OCI-M2 (cell line): ENCODE measurements at regions not wholly inside any gene's neighbourhood (a gene's known extent, or its start where the extent isn't known, plus 50 kb on each side); places are given as distances from the start of the nearest gene placed in this dataset.
"Not testable (repeated sequence)": the region's sequence is repeated elsewhere in the genome, so short reads cannot be mapped to it uniquely, and the experiment has no call there.

ENCODE experiments used
- DNase-seq: peaks from one replicate; lab custom pipeline; 2025; ENCODE audit not compliant: unreplicated experiment; lab: John Stamatoyannopoulos, UW

GRCh38 chr12:91767237-91767636 lies 378.4 kb downstream of the BTG1 start:
- DNase-seq: no peak

- DNase-seq: no peak
These were observed 379.2 kb downstream of the BTG1 start for GRCh38 chr12:91766454-91766853.

- DNase-seq: no peak
These were observed 381.8 kb downstream of the BTG1 start for GRCh38 chr12:91763654-91764370.

GRCh38 chr12:91753649-91754048 lies 392.0 kb downstream of the BTG1 start:
- no peak for DNase-seq

GRCh38 chr12:91746976-91747375 lies 398.7 kb downstream of the BTG1 start:
- no peak for DNase-seq

- no peak for DNase-seq
These were observed 401.0 kb downstream of the BTG1 start for GRCh38 chr12:91744597-91744996.

- no peak for DNase-seq
These were observed 401.8 kb downstream of the BTG1 start for GRCh38 chr12:91743704-91744321.

- no peak for DNase-seq
These were observed 402.4 kb downstream of the BTG1 start for GRCh38 chr12:91743280-91743679.

GRCh38 chr12:91741932-91742331 lies 403.7 kb downstream of the BTG1 start:
- no peak for DNase-seq

GRCh38 chr12:91733846-91734245 lies 411.8 kb downstream of the BTG1 start:
- not testable (repeated sequence) for DNase-seq

GRCh38 chr12:91732086-91732485 lies 413.6 kb downstream of the BTG1 start:
- no peak for DNase-seq

GRCh38 chr12:91729543-91729942 lies 416.1 kb downstream of the BTG1 start:
- no peak for DNase-seq

- no peak for DNase-seq
These were observed 422.5 kb downstream of the BTG1 start for GRCh38 chr12:91723191-91723590.

GRCh38 chr12:91722072-91722471 lies 423.6 kb downstream of the BTG1 start:
- DNase-seq: no peak

GRCh38 chr12:91721023-91721422 lies 424.6 kb downstream of the BTG1 start:
- no peak for DNase-seq

- no peak for DNase-seq
These were observed 427.3 kb downstream of the BTG1 start for GRCh38 chr12:91718326-91718725.

GRCh38 chr12:91717804-91718203 lies 427.8 kb downstream of the BTG1 start:
- DNase-seq: no peak

GRCh38 chr12:91711925-91712324 lies 433.7 kb downstream of the BTG1 start:
- DNase-seq: not testable (repeated sequence)

- no peak for DNase-seq
These were observed 439.2 kb downstream of the BTG1 start for GRCh38 chr12:91706466-91706865.

- DNase-seq: no peak
These were observed 441.2 kb downstream of the BTG1 start for GRCh38 chr12:91704446-91704845.

GRCh38 chr12:91703491-91704283 lies 442.0 kb downstream of the BTG1 start:
- DNase-seq: no peak

GRCh38 chr12:91702843-91703425 lies 442.7 kb downstream of the BTG1 start:
- no peak for DNase-seq
